ENCODE measurements at regions not wholly inside any gene's neighbourhood (a gene's known extent, or its start where the extent isn't known, plus 50 kb on each side); places are given as distances from the start of the nearest gene placed in this dataset.

DNA sequence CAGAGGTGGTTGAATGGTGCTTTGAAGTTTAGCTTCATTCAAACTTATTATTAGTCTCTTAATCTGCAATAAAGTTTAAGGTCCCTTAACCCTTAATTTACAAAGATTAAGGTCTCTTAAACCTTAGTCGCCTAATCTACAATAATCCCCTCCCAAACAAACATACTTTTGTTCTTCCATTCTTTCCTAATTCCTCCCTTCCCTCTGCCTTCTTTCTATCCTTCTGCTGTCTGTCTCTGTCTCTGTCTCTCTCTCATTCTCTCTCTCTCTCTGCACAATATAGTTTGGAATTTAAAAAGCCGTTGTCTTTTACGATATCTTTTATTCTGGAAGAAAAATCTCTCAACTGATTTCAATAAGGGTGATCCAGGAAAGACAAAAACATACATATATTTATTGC lies 1096.8 kb upstream of the ATXN8OS start:
- Histone ChIP-seq H3K4me1 (ENCODE audit: low read depth) (no peaks in the 10 kb centered on the region), H3K27ac (no peak overlapping the region), H3K9me3 (ENCODE audit: low read depth) (no peaks in the 10 kb centered on the region), H3K27me3 (no peaks in the 10 kb centered on the region), H3K4me3 (no peak overlapping the region), H3K36me3 (no peaks in the 10 kb centered on the region)
- DNase-seq (ENCODE audit: low read depth in 1 of 2, low spot score in 1 of 2) = no peak
- TF ChIP-seq, protein P1, sequence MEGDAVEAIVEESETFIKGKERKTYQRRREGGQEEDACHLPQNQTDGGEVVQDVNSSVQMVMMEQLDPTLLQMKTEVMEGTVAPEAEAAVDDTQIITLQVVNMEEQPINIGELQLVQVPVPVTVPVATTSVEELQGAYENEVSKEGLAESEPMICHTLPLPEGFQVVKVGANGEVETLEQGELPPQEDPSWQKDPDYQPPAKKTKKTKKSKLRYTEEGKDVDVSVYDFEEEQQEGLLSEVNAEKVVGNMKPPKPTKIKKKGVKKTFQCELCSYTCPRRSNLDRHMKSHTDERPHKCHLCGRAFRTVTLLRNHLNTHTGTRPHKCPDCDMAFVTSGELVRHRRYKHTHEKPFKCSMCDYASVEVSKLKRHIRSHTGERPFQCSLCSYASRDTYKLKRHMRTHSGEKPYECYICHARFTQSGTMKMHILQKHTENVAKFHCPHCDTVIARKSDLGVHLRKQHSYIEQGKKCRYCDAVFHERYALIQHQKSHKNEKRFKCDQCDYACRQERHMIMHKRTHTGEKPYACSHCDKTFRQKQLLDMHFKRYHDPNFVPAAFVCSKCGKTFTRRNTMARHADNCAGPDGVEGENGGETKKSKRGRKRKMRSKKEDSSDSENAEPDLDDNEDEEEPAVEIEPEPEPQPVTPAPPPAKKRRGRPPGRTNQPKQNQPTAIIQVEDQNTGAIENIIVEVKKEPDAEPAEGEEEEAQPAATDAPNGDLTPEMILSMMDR (IDR thresholded peaks at IDR 0.05; ENCODE audit: low read depth, low read length) = no peak

DNA sequence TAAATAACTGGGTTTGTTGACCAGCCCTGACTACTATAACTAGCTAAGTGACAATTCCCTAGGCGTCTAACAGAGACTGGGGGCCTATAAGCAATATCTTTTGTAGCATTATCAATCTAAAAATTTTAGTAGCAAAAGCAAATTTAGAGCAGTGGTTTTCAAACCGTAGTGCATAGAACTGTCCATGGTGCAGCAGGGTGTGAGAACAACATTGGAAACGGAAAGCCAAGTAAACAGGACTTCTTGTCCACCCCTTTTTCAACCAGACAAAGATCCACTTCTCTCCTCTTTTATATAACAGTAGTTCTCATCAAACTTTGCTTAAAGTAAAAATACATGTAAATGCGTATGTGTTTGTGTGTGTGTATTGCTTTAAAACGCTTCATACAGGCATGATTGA lies 1099.1 kb upstream of the ATXN8OS start:
- TF ChIP-seq, protein P1 (IDR thresholded peaks at IDR 0.05; ENCODE audit: low read depth, low read length) = no peak
- no peaks in the 10 kb centered on the region for H3K27me3 ChIP-seq
- H3K36me3 ChIP-seq = no peaks in the 10 kb centered on the region
- H3K27ac ChIP-seq = no peak overlapping the region
- no peaks in the 10 kb centered on the region for H3K9me3 ChIP-seq (ENCODE audit: low read depth)
- no peaks in the 10 kb centered on the region for H3K4me1 ChIP-seq (ENCODE audit: low read depth)
- no peak for DNase-seq (ENCODE audit: low read depth in 1 of 2, low spot score in 1 of 2)
- H3K4me3 ChIP-seq = no peak overlapping the region

DNA sequence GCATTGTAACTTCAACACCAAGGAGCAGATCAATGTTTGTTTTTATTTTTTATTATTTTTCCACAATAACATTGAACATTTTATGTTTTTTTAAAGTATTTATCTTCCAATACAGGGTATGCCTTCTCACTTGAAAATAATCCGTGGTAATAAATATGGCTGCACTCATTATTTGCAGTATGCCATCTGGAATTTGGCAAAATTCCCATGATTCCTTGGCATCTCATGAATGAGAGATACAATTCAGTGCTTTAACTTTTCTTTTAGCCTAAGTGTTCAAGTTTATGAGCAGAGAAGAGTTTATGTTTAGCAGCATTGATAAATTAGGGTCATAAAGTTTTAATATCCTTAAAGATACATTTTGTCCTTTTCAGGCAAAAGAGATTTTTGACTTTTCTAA lies 1109.6 kb upstream of the ATXN8OS start:
- Histone ChIP-seq H3K4me3 (no peak overlapping the region), H3K36me3 (no peaks in the 10 kb centered on the region), H3K9me3 (ENCODE audit: low read depth) (no peaks in the 10 kb centered on the region), H3K27me3 (no peaks in the 10 kb centered on the region), H3K27ac (no peak overlapping the region), H3K4me1 (ENCODE audit: low read depth) (no peaks in the 10 kb centered on the region)
- TF ChIP-seq, protein P1 (IDR thresholded peaks at IDR 0.05; ENCODE audit: low read depth, low read length) = no peak
- no peak for DNase-seq (ENCODE audit: low read depth in 1 of 2, low spot score in 1 of 2)

DNA sequence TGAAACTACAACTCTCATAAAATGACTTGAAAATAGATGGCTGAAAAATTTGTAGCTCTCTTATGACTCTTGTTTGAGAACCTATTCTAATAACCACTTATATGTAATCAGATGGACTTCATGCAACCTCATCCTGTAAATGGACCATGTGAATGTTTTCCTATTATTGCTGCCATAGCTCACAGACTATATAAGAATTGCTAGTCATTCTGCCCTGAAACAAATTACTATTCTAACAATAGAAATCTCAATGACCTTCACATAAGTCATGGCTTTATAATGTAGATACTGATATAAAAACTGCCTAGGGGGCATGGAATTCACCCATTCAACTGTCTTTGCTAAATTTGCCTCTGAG lies 1111.0 kb upstream of the ATXN8OS start:
- Histone ChIP-seq H3K4me3 (no peak overlapping the region), H3K9me3 (ENCODE audit: low read depth) (no peaks in the 10 kb centered on the region), H3K27ac (no peak overlapping the region), H3K27me3 (no peaks in the 10 kb centered on the region), H3K4me1 (ENCODE audit: low read depth) (no peaks in the 10 kb centered on the region), H3K36me3 (no peaks in the 10 kb centered on the region)
- DNase-seq (ENCODE audit: low read depth in 1 of 2, low spot score in 1 of 2) = no peak
- TF ChIP-seq, protein P1 (IDR thresholded peaks at IDR 0.05; ENCODE audit: low read depth, low read length) = no peak

DNA sequence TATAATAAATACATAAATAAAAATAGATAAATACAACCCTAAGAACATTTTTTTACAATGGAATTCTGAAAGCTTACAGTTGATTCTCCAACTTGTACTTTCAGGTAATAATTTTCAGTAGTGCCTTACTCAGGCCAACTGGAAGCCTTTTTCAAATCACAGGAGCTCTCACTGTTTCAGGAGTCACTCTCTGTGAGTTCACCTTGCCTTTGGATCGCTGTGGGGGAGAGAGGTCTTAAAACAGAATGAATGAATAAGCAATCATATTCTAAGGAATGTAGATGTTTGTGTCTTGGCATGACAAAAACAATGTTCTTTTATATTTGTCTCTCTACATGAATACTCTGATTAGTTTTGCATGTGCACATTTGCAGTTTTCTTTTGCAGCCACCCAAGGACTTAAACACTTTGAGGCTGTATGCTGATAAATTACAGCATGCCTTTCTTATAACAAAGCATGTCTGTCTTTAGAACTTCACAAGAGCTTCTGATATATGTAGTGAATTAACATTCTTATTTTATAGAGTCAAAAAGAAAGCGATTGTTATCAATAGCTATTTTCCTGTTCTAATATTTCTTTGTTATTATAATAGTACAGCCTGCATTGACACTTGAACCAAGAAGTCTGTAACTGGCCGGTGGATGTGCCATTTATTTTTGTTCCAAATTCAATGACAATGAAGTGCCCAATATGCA lies 1111.5 kb upstream of the ATXN8OS start:
- no peak overlapping the region for H3K27ac ChIP-seq
- TF ChIP-seq, protein P1 (IDR thresholded peaks at IDR 0.05; ENCODE audit: low read depth, low read length) = no peak
- no peaks in the 10 kb centered on the region for H3K4me1 ChIP-seq (ENCODE audit: low read depth)
- no peak overlapping the region for H3K4me3 ChIP-seq
- H3K27me3 ChIP-seq = no peaks in the 10 kb centered on the region
- DNase-seq (ENCODE audit: low read depth in 1 of 2, low spot score in 1 of 2) = no peak
- H3K9me3 ChIP-seq (ENCODE audit: low read depth) = no peaks in the 10 kb centered on the region
- no peaks in the 10 kb centered on the region for H3K36me3 ChIP-seq
